Heart left ventricle (tissue), 16 donors: ENCODE measurements at regions not wholly inside any gene's neighbourhood (a gene's known extent, or its start where the extent isn't known, plus 50 kb on each side); places are given as distances from the start of the nearest gene placed in this dataset.
A peak's percentile ranks its signal among the peaks of the same experiment; 100 is the strongest.

Experiments
- ATAC-seq, 4 donors: fragments of 200-7000 bp; cut with Tn5 transposase; one replicate each; pipeline ENCODE4 v1.9.1; 2020 to 2022; ENCODE audit warnings: moderate library complexity in 4 of 4, mild to moderate bottlenecking in 3 of 4, moderate number of reproducible peaks in 1 of 4
- DNase-seq, 5 donors: peaks; one replicate each; pipeline ENCODE4 v3.0.0-alpha.2; 2020
- H3K27ac ChIP-seq, 12 donors: fragments of 200-600 bp; sonication (generic) in 4 of 12; one replicate each; pipeline versions ENCODE4 v1.5.0 to v1.8.0; 2016 to 2022; ENCODE audit warnings: mild to moderate bottlenecking in 2 of 12
- H3K27me3 ChIP-seq, 9 donors: fragments of 200-600 bp; sonication (generic) in 2 of 9; one replicate each; pipeline versions ENCODE4 v1.5.1 to v1.8.0; 2016 to 2022; ENCODE audit warnings: mild to moderate bottlenecking in 3 of 9
- H3K36me3 ChIP-seq, 9 donors: fragments of 200-600 bp; sonication (generic) in 2 of 9; one replicate each; pipeline versions ENCODE4 v1.5.0 to v1.8.0; 2018 to 2022; ENCODE audit warnings: mild to moderate bottlenecking in 2 of 9
- H3K4me1 ChIP-seq, 12 donors: fragments of 200-600 bp; sonication (generic) in 4 of 12; one replicate each; pipeline versions ENCODE4 v1.5.0 to v1.8.0; 2016 to 2022; ENCODE audit warnings: mild to moderate bottlenecking in 3 of 12
- H3K4me3 ChIP-seq, 12 donors: fragments of 200-600 bp; sonication (generic) in 4 of 12; one replicate each; pipeline versions ENCODE4 v1.5.0 to v1.8.0; 2017 to 2022; ENCODE audit warnings: mild to moderate bottlenecking in 9 of 12, moderate library complexity in 4 of 12
- H3K9me3 ChIP-seq, 12 donors: fragments of 200-600 bp; sonication (generic) in 4 of 12; one replicate each; pipeline versions ENCODE4 v1.5.0 to v1.8.0; 2016 to 2022; ENCODE audit warnings: mild to moderate bottlenecking in 1 of 12
- POLR2A ChIP-seq, 2 donors: fragments of 450-650 bp; IDR thresholded peaks; one replicate each; pipeline ENCODE4 v1.6.1; 2017; ENCODE audit warnings: antibody characterized with exemption in 2 of 2, mild to moderate bottlenecking in 2 of 2, moderate library complexity in 2 of 2
- WGBS, 4 donors: extraction: QIAGEN DNeasy Blood & Tissue Kit in 2 of 4; methylation state at CpG; one replicate each; pipeline versions ENCODE4 v1.1.5 to v1.1.7; 2013 to 2018; 5-methylcytosine and 5-hydroxymethylcytosine counted together
- intact Hi-C, 10 donors: fragments of 100-400 bp; cut with DNase I; formaldehyde crosslinking; loops; one replicate each; pipeline versions ENCODE4 v1.11.1 to v1.14.2; 2022
- TF ChIP-seq, protein P1 (sequence below), 12 donors: fragments of 200-600 bp; sonication (generic) in 4 of 12; IDR thresholded peaks; one replicate each; pipeline versions ENCODE4 v1.5.0 to v1.8.0; 2018 to 2022; ENCODE audit warnings: antibody characterized with exemption in 12 of 12, mild to moderate bottlenecking in 5 of 12
- donor health status: ischemic (EF 13 %, LVEDD 7.1; RV severe dilation, severe dysfunction).
- donor health status: healthy with polysubstance abuse.
- donor health status: DM: no; HTN: yes; CAD: no.
- donor health status: DM: no; HTN: no; CAD: no.
- donor health status: ischemic (EF 25% LVEDD 6.9; RV normal size, moderate dysfunction).
- donor health status: ischemic (EF 25% LVEDD 5.7; RV mildly dilated, moderate dysfunction).
- donor health status: healthy.
- donor health status: DM: yes; HTN: yes; CAD: no.
- donor health status: ischemic (EF 35%, LVEDD 5.7; RV mildly dilated, moderate dysfunction).
- donor health status: nonischemic (EF 11% LVEDD 7.7; RV severe dilation, severe dysfunction).
- donor health status: DM: yes; HTN: yes; CAD: no.
- donor health status: PGD.
- donor health status: ischemic (EF 29% LVEDD 5.4; RV normal size, mild dysfunction).
- donor health status: nonischemic (EF 23%, LVEDD 6.1; RV moderate dilation, normal function).

- H3K4me1 ChIP-seq = peaks cover 0 to 12% (median 0%) of the 10 kb centered on the region in 12 donors
- H3K36me3 ChIP-seq = no peaks in the 10 kb centered on the region
- no peak for DNase-seq
- WGBS, 4 donors = 56 to 68% (median 66%) methylated on average over 1 of the region's 1 CpG
- TF ChIP-seq, protein P1, sequence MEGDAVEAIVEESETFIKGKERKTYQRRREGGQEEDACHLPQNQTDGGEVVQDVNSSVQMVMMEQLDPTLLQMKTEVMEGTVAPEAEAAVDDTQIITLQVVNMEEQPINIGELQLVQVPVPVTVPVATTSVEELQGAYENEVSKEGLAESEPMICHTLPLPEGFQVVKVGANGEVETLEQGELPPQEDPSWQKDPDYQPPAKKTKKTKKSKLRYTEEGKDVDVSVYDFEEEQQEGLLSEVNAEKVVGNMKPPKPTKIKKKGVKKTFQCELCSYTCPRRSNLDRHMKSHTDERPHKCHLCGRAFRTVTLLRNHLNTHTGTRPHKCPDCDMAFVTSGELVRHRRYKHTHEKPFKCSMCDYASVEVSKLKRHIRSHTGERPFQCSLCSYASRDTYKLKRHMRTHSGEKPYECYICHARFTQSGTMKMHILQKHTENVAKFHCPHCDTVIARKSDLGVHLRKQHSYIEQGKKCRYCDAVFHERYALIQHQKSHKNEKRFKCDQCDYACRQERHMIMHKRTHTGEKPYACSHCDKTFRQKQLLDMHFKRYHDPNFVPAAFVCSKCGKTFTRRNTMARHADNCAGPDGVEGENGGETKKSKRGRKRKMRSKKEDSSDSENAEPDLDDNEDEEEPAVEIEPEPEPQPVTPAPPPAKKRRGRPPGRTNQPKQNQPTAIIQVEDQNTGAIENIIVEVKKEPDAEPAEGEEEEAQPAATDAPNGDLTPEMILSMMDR (IDR thresholded peaks at IDR 0.05) = no peak
- no peak for TF ChIP-seq POLR2A (IDR thresholded peaks at IDR 0.05)
- ATAC-seq = no peak
- H3K27ac ChIP-seq = no peak overlapping the region
- intact Hi-C loops = no loop called here
- no peaks in the 10 kb centered on the region for H3K27me3 ChIP-seq
- no peak overlapping the region for H3K4me3 ChIP-seq
- H3K9me3 ChIP-seq = no peaks in the 10 kb centered on the region
These were observed 756.4 kb upstream of the CDH7 start for GRCh38 chr18:64994370-64994769.

- Histone ChIP-seq H3K9me3 (no peaks in the 10 kb centered on the region), H3K4me1 (peaks cover 0 to 12% (median under 1%) of the 10 kb centered on the region in 12 donors), H3K36me3 (no peaks in the 10 kb centered on the region), H3K27ac (peak overlapping the region in 9 of 12 donors; percentile 19 to 75 (median 54)), H3K27me3 (no peaks in the 10 kb centered on the region), H3K4me3 (no peak overlapping the region)
- intact Hi-C loops = no loop called here
- DNase-seq (peak in 1 of 5 donors; percentile 25), ATAC-seq (peak; percentile 34 to 62 (median 48))
- WGBS, 4 donors = 38 to 58% (median 44%) methylated on average over 3 of the region's 3 CpGs
- TF ChIP-seq POLR2A (IDR thresholded peaks at IDR 0.05) = no peak
- TF ChIP-seq, protein P1 (IDR thresholded peaks at IDR 0.05) = no peak
These were observed 757.1 kb upstream of the CDH7 start for GRCh38 chr18:64993695-64994094.

- H3K36me3 ChIP-seq = no peaks in the 10 kb centered on the region
- H3K4me3 ChIP-seq = peak overlapping the region in 10 of 12 donors; percentile 9 to 50 (median 43)
- H3K4me1 ChIP-seq = peaks cover 0 to 14% (median 2%) of the 10 kb centered on the region in 12 donors
- DNase-seq = peak in 1 of 5 donors; percentile 21
- intact Hi-C loops = no loop called here
- H3K27ac ChIP-seq = peak overlapping the region; percentile 19 to 75 (median 50)
- WGBS, 4 donors = 34 to 44% (median 41%) methylated on average over 1 of the region's 1 CpG
- ATAC-seq = peak; percentile 85 to 92 (median 88)
- no peaks in the 10 kb centered on the region for H3K27me3 ChIP-seq
- TF ChIP-seq POLR2A (IDR thresholded peaks at IDR 0.05) = no peak
- TF ChIP-seq, protein P1 (IDR thresholded peaks at IDR 0.05) = no peak
- H3K9me3 ChIP-seq = no peaks in the 10 kb centered on the region
These were observed 758.2 kb upstream of the CDH7 start for GRCh38 chr18:64992654-64993053.

DNA sequence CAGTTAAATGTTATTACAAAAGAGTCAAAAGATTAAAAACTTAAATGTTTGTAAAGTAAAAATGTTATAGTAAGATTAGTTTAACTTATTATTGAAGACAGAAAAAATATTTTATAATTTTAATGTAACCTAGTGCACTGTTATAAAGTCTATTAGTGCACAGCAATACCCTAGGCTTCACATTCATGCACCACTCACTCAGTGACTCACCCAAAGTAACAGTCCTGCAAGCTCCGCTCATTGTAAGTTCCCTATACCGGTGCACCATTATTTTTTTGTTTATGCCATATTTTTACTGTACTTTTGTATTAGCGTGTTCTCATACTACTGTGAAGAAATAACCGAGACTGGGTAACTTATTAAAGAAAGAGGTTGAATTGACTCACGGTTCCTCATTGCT is 759.7 kb upstream of the CDH7 start:
- 66 to 91% (median 82%) methylated on average over 5 of the region's 5 CpGs for WGBS, 4 donors
- ATAC-seq (peak; percentile 61 to 64 (median 62)), DNase-seq (no peak)
- no peaks in the 10 kb centered on the region for H3K27me3 ChIP-seq
- H3K4me1 ChIP-seq = peaks cover 0 to 28% (median 3%) of the 10 kb centered on the region in 12 donors
- TF ChIP-seq, protein P1 (IDR thresholded peaks at IDR 0.05) = no peak
- no peak for TF ChIP-seq POLR2A (IDR thresholded peaks at IDR 0.05)
- H3K9me3 ChIP-seq = no peaks in the 10 kb centered on the region
- peak overlapping the region in 3 of 12 donors; percentile 43 to 75 (median 67) for H3K27ac ChIP-seq
- peak overlapping the region in 10 of 12 donors; percentile 4 to 50 (median 43) for H3K4me3 ChIP-seq
- intact Hi-C loops = no loop called here
- H3K36me3 ChIP-seq = no peaks in the 10 kb centered on the region
